ENCODE measurements at regions not wholly inside any gene's neighbourhood (a gene's known extent, or its start where the extent isn't known, plus 50 kb on each side); places are given as distances from the start of the nearest gene placed in this dataset.

- BruUV-seq (replicated peaks): no TSS peak
- H3K27ac Mint-ChIP-seq (ENCODE audit: unreplicated experiment): no peak overlapping the region
- no peak for TF ChIP-seq CTCF (IDR thresholded peaks at IDR 0.05; ENCODE audit: unreplicated experiment)
- intact Hi-C loops (cut with micrococcal nuclease; ENCODE audit: unreplicated experiment): no loop called here
- H3K27me3 Mint-ChIP-seq (ENCODE audit: unreplicated experiment): no peaks in the 10 kb centered on the region
- H3K9me3 Mint-ChIP-seq (ENCODE audit: low read depth, unreplicated experiment): peaks cover 4% of the 10 kb centered on the region
- no peak for DNase-seq
- H3K4me3 Mint-ChIP-seq (ENCODE audit: low read depth, unreplicated experiment): no peak overlapping the region
- no peaks in the 10 kb centered on the region for H3K4me1 Mint-ChIP-seq (ENCODE audit: low read depth, unreplicated experiment)
- H3K36me3 Mint-ChIP-seq (ENCODE audit: insufficient read depth, unreplicated experiment): no peaks in the 10 kb centered on the region
- CTCF ChIA-PET: no interaction called here
These were observed 96.7 kb downstream of the PMP22 start for GRCh38 chr17:15168379-15168778.

- H3K27ac Mint-ChIP-seq (ENCODE audit: unreplicated experiment): no peak overlapping the region
- H3K4me3 Mint-ChIP-seq (ENCODE audit: low read depth, unreplicated experiment): no peak overlapping the region
- CTCF ChIA-PET: no interaction called here
- peaks cover 4% of the 10 kb centered on the region for H3K9me3 Mint-ChIP-seq (ENCODE audit: low read depth, unreplicated experiment)
- DNase-seq: no peak
- intact Hi-C loops (cut with micrococcal nuclease; ENCODE audit: unreplicated experiment): no loop called here
- no peaks in the 10 kb centered on the region for H3K36me3 Mint-ChIP-seq (ENCODE audit: insufficient read depth, unreplicated experiment)
- peaks cover 18% of the 10 kb centered on the region for H3K27me3 Mint-ChIP-seq (ENCODE audit: unreplicated experiment)
- H3K4me1 Mint-ChIP-seq (ENCODE audit: low read depth, unreplicated experiment): no peaks in the 10 kb centered on the region
- BruUV-seq (replicated peaks): no TSS peak
- TF ChIP-seq CTCF (IDR thresholded peaks at IDR 0.05; ENCODE audit: unreplicated experiment): no peak
These were observed 103.7 kb downstream of the PMP22 start for GRCh38 chr17:15161395-15161794.

GRCh38 chr17:15157051-15157450 lies 108.1 kb downstream of the PMP22 start:
- no peak overlapping the region for H3K27ac Mint-ChIP-seq (ENCODE audit: unreplicated experiment)
- no peak overlapping the region for H3K4me3 Mint-ChIP-seq (ENCODE audit: low read depth, unreplicated experiment)
- CTCF ChIA-PET: no interaction called here
- DNase-seq: no peak
- peaks cover 18% of the 10 kb centered on the region for H3K27me3 Mint-ChIP-seq (ENCODE audit: unreplicated experiment)
- H3K9me3 Mint-ChIP-seq (ENCODE audit: low read depth, unreplicated experiment): peaks cover 5% of the 10 kb centered on the region
- no peaks in the 10 kb centered on the region for H3K36me3 Mint-ChIP-seq (ENCODE audit: insufficient read depth, unreplicated experiment)
- intact Hi-C loops (cut with micrococcal nuclease; ENCODE audit: unreplicated experiment): loop anchor here (5.0 kb wide), 2 partner anchors 1560 to 1820 kb away; no protein-coding TSS in a partner anchor
- BruUV-seq (replicated peaks): no TSS peak
- TF ChIP-seq CTCF (IDR thresholded peaks at IDR 0.05; ENCODE audit: unreplicated experiment): no peak
- H3K4me1 Mint-ChIP-seq (ENCODE audit: low read depth, unreplicated experiment): no peaks in the 10 kb centered on the region

- Mint-ChIP-seq H3K9me3 (ENCODE audit: low read depth, unreplicated experiment) (peaks cover 7% of the 10 kb centered on the region), H3K27me3 (ENCODE audit: unreplicated experiment) (peaks cover 18% of the 10 kb centered on the region), H3K4me1 (ENCODE audit: low read depth, unreplicated experiment) (no peaks in the 10 kb centered on the region), H3K4me3 (ENCODE audit: low read depth, unreplicated experiment) (no peak overlapping the region), H3K36me3 (ENCODE audit: insufficient read depth, unreplicated experiment) (no peaks in the 10 kb centered on the region), H3K27ac (ENCODE audit: unreplicated experiment) (no peak overlapping the region)
- no TSS peak for BruUV-seq (replicated peaks)
- CTCF ChIA-PET: no interaction called here
- no peak for DNase-seq
- TF ChIP-seq CTCF (IDR thresholded peaks at IDR 0.05; ENCODE audit: unreplicated experiment): no peak
- intact Hi-C loops (cut with micrococcal nuclease; ENCODE audit: unreplicated experiment): loop anchor here (5.0 kb wide), 2 partner anchors 1557 to 1817 kb away; no protein-coding TSS in a partner anchor
These were observed 110.5 kb downstream of the PMP22 start for GRCh38 chr17:15154618-15155017.

Data from Calu3 (cell line).